GM10266 (cell line): ENCODE measurements at regions not wholly inside any gene's neighbourhood (a gene's known extent, or its start where the extent isn't known, plus 50 kb on each side); places are given as distances from the start of the nearest gene placed in this dataset.
"Not testable (repeated sequence)": the region's sequence is repeated elsewhere in the genome, so short reads cannot be mapped to it uniquely, and the experiment has no call there.

Experiments used
- DNase-seq: peaks from one replicate; pipeline ENCODE4 v3.0.0; 2012; ENCODE audit errors: extremely low spot score
- TF ChIP-seq, protein P1 (sequence below): IDR thresholded peaks from 2 replicates; pipeline ENCODE4 v1.5.1; 2012; ENCODE audit warnings: mild to moderate bottlenecking, low read depth; ENCODE audit not compliant: control insufficient read depth, insufficient read depth; ENCODE audit errors: missing control alignments

GRCh38 chr14:21822109-21822508, 148.5 kb upstream of the OR4E1 start:
- DNase-seq = no peak

GRCh38 chr14:21820631-21821030, 147.0 kb upstream of the OR4E1 start:
- DNase-seq = no peak
- TF ChIP-seq, protein P1, sequence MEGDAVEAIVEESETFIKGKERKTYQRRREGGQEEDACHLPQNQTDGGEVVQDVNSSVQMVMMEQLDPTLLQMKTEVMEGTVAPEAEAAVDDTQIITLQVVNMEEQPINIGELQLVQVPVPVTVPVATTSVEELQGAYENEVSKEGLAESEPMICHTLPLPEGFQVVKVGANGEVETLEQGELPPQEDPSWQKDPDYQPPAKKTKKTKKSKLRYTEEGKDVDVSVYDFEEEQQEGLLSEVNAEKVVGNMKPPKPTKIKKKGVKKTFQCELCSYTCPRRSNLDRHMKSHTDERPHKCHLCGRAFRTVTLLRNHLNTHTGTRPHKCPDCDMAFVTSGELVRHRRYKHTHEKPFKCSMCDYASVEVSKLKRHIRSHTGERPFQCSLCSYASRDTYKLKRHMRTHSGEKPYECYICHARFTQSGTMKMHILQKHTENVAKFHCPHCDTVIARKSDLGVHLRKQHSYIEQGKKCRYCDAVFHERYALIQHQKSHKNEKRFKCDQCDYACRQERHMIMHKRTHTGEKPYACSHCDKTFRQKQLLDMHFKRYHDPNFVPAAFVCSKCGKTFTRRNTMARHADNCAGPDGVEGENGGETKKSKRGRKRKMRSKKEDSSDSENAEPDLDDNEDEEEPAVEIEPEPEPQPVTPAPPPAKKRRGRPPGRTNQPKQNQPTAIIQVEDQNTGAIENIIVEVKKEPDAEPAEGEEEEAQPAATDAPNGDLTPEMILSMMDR = no peak

More at GRCh38 chr14:21822109-21822508, 148.5 kb upstream of the OR4E1 start:
- TF ChIP-seq, protein P1 = no peak

DNA sequence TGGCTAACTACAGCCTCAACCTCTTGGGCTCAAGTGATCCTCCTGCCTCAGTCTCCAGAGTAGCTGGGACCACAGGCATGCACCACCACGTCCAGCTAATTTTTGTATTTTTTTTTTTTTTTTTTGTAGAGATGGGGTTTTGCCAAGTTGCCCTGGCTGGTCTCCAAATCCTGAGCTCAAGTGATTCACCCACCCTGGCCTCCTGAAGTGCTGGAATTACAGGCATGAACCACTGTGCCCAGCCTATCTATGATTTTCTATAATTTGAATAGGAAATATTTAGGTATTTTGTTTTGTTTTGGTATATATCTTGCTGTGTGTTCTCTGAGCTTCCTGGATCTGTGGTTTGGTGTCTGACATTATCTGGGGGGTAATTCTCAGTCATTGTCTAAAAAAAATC, 146.3 kb upstream of the OR4E1 start:
- DNase-seq = not testable (repeated sequence)

GRCh38 chr14:21817010-21817409, 143.4 kb upstream of the OR4E1 start:
- not testable (repeated sequence) for DNase-seq

DNA sequence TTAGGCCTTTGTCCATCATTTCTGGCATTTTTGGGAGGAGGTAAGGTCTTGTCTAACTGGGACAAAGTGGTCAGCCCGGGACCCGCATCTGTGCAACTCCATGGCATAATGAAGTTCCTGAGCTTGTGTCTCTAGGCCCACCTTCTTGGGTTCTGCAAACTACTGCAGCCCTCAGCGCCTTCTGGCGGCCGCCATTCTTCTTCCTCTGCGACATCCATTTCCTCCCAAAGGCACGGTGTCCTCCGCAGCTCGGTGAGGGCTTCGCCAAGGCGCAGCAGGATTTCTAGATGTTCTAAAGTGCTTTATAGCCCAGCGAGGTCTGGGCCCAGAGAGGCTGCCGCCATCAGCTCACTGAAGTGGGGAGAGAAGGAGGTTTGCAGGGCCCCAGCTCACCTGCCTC, 134.4 kb upstream of the OR4E1 start:
- TF ChIP-seq, protein P1 = no peak
- DNase-seq = no peak

GRCh38 chr14:21804981-21805380, 131.4 kb upstream of the OR4E1 start:
- no peak for DNase-seq

DNA sequence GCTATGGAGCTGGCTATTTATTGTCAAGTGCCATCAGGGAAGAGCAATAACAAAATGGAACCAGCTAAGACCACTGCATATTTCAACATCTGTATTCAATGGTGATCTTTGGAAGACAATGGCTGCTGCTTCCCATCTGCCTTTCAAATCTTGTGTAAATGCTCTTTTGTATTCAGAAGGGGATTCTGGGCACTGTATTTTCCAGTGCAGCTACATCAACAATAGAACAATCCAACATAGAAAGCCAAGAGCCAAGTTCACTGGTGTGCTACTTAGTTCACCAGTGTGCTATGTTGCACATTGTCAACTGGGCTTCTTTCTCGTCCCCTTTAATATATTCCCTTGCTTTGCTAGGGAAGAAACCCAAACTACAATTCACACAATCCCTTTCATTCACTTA, 128.8 kb upstream of the OR4E1 start:
- DNase-seq = no peak
- TF ChIP-seq, protein P1 = no peak

More at GRCh38 chr14:21804981-21805380, 131.4 kb upstream of the OR4E1 start:
- TF ChIP-seq, protein P1 = no peak

DNA sequence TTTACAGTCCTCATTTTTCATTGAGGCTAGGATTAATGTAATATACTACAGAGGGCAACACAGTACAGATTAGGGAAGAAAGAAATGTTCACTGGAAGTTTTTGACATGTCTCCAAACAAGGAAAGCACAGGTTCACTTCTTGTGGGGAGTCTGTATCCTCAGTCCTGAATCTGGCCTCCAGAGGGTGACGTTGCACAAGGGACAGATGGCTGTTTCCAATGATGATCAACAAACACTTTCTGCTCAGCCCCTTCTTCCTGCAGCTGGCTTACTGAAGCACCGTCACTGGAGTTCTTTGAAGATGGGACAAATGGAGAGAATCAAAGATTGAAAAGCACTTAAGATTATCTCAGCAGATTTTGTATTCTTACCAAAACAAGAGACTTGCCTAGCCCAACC, 123.3 kb upstream of the OR4E1 start:
- no peak for DNase-seq
- TF ChIP-seq, protein P1 = no peak
